Right hindlimb (tissue), 1 donor: ENCODE measurements at regions not wholly inside any gene's neighbourhood (a gene's known extent, or its start where the extent isn't known, plus 50 kb on each side); places are given as distances from the start of the nearest gene placed in this dataset.

ENCODE experiments used
- DNase-seq: peaks from one replicate; pipeline ENCODE4 v3.0.0-alpha.2; 2018

- no peak for DNase-seq
Observed at GRCh38 chr3:157573780-157574378, 70.7 kb upstream of the VEPH1 start.

GRCh38 chr3:157573281-157573680 lies 70.1 kb upstream of the VEPH1 start:
- DNase-seq = no peak

GRCh38 chr3:157572559-157573270 lies 69.5 kb upstream of the VEPH1 start:
- DNase-seq = no peak

GRCh38 chr3:157566596-157566995 lies 63.4 kb upstream of the VEPH1 start:
- no peak for DNase-seq

- no peak for DNase-seq
Observed at GRCh38 chr3:157559401-157559800, 56.2 kb upstream of the VEPH1 start.
